Stimulated activated CD8-positive, alpha-beta memory T cell treated with anti-CD3 and anti-CD28 coated beads, Interleukin-7, amount 100 ng/mL, for 1 hour (primary cell): ENCODE measurements at regions not wholly inside any gene's neighbourhood (a gene's known extent, or its start where the extent isn't known, plus 50 kb on each side); places are given as distances from the start of the nearest gene placed in this dataset.

ENCODE experiments used
- DNase-seq, 2 donors: peaks; one replicate each; pipeline ENCODE4 v3.0.0-alpha.2; 2020; ENCODE audit warnings: low read depth in 2 of 2

GRCh38 chr18:73244401-73244800, 376.6 kb upstream of the NETO1 start:
- DNase-seq = no peak

DNA sequence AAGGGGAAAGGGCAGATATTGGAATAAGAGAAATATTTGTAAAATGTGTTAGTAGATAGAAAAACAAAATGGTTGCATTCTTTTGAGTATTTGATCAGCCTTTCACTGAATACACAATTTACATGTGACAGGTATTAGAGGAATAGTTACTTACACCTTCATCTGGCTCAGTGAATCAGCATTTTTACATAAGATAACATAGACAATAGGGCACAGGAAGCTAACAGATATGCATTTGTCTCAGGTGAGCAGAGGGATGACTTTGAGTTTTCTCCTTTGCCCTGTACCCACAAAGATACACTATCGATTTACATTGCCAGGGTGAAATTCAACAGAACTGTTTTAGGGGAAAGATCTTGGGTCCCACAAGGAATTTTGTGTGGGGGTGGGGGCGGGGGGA, 373.1 kb upstream of the NETO1 start:
- DNase-seq = no peak

GRCh38 chr18:73235921-73236320, 368.1 kb upstream of the NETO1 start:
- no peak for DNase-seq

DNA sequence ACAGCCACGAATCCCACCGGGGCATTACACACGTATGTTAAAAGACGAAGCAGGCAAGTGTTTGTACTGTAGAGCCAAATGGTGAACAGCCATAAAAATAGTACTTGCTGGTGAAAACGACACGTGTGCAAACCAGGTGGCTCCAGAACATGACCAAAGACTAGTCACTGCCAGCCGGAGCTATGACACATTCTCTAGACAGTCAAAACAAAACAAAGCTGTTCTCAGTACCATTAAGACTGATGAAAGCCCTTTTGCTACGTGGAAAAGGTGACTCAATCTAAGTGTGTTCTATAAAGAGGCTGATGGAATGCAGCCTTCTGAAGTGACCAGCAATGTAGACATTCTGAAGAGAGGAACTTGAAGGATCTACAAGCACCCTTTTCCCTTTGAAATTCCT, 367.7 kb upstream of the NETO1 start:
- DNase-seq = no peak

DNA sequence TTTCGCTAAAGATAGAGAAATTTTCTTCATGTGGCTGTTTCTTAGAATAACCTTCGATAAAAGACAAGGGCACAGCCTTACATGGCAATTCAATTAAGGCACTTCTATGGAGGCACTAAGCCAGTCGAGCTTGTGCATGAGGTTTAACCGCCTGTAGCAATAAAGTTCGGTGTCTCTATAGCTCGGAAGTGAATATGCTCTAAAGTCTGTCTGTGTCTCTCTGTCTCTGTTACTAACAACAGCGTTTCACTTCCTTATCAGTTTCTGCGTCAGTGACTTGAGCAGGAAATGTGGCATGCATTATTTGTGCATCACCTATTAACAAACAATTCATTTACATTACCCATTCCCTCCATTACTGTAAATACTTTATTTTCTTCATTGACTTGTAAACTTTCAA, 365.1 kb upstream of the NETO1 start:
- DNase-seq = no peak

DNA sequence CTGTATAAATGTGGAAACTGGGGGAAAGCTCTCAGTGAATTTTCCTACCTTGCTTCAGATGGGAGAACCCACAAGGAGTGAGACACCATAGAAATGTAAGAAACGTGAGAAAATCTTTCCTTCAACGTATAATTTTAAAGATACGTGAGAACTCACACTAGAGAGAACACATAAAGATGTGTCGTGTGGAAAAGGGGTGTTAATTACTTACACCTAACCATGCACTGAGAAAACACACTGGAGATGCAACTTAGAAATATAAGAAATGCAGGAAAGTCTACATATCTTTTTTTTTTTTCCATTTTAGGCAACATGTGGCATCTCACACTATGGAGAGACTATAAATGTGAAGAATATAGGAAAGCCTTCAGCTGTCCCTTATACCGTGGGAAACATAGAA, 352.9 kb upstream of the NETO1 start:
- no peak for DNase-seq

DNA sequence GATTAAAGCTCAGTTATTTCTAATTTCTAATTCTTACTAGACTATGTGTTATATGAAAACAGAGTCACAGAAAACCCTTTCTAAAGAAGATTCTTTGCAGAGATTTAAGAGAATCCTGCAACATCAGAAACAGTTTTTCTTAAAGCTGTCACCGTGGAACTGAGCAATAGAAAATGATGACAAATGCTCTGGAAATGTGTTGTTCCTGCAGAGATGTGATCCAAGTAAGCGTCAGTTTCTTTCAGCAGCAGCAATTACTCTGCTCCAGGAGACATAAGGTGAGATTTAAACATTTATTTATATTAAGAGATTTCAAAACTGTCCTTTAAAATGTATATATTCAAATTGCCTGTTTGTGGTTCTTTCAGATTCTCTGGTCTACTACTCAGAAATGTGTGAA, 350.5 kb upstream of the NETO1 start:
- DNase-seq = no peak

DNA sequence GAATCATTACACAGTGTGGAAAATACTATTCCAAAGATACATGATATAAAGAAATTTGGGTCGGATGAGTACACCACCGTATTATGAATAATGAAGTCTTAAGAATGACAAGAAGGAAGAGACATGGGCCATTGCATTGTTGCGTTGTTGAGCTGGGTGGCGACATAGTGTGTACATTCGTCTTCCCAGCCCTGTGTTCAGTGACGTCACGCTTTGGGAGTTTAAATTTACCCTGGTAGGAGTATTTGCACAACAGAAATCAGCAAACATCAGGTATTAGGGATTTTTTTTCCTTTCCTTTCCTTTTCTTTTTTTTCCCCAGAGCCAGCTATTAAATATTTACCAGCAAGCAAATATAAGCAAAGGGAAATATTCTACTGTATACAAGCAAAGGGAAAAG, 347.2 kb upstream of the NETO1 start:
- no peak for DNase-seq

GRCh38 chr18:73212442-73212841, 344.7 kb upstream of the NETO1 start:
- no peak for DNase-seq

GRCh38 chr18:73201940-73202339, 334.2 kb upstream of the NETO1 start:
- no peak for DNase-seq

- no peak for DNase-seq
Measured at GRCh38 chr18:73199151-73199550, 331.4 kb upstream of the NETO1 start.

- DNase-seq = no peak
Measured at GRCh38 chr18:73189718-73190117, 321.9 kb upstream of the NETO1 start.

- no peak for DNase-seq
Measured at GRCh38 chr18:73168236-73168635, 300.4 kb upstream of the NETO1 start.

GRCh38 chr18:73164430-73164829, 296.6 kb upstream of the NETO1 start:
- DNase-seq = no peak

DNA sequence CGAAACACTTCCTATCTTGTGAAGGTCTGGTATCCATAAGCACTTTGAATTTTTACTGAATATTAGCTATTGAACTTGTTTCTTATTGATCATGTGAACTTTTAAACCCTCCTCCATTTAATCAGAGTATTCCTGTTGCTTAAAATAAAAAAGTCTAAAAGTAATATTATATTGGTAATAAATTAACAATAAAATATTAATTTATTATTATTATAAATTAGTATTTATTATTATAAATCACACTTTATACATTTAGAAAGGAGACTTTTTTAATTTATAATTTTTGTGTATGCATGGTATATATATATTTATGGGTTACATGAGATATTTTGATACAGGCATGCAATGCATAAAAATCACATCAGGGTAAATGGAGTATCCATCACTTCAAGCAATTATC, 295.4 kb upstream of the NETO1 start:
- no peak for DNase-seq

DNA sequence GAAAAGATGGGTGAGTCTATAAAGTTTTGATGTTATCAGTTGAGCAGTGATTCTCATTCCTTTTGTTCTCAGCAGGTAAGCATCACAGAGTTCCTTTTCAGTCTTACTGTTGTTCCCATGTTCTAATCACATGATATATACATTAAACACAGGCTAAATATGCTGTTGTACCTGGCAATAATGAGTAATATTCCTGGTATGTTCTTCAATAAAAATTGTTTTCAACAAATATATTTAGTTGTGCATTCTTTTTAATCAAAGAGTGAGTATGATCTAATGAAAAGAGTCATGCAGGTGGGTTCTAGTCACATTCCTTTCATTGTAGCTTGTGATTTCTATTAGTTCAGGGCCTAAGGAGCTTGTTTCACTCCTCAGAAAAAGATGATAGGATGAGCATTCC, 288.3 kb upstream of the NETO1 start:
- DNase-seq = no peak

DNA sequence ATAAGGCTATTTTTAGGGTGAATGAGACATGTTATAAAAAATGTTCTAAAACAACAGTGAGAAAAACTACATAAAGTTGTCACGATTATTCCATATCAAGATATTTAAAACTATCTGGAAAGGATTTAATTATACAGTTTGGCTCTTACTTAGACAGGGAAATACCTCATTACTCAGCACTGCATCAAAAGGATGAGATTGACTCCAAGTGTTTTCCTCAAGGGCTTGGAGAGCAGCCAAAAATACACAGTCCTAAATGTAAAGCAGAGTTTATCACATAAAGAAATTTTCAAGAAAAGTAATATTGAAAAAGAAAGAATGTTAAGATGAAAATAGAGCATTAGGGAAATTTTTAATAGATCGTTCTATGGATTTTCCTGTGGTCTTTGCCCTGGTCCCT, 285.5 kb upstream of the NETO1 start:
- no peak for DNase-seq

- DNase-seq = no peak
Measured at GRCh38 chr18:73151086-73151485, 283.3 kb upstream of the NETO1 start.

DNA sequence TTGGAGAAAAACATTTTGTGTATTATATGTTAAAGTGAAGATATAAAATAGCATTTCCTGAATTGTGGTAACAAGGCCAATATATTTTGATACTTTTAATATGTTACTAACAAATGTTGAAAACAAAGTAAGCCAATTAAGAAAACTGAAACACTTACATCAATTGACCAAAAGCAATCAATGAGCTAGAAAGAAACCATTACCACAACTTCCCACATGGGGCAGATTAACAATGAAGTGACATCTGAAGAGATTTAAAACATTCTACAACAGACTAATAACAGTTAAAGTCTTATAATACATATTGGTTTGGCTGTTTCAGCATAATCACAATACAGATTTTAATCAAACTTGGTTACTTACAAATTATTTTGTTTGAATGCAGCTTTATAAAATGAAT, 282.4 kb upstream of the NETO1 start:
- no peak for DNase-seq

- DNase-seq = no peak
Measured at GRCh38 chr18:73147590-73147989, 279.8 kb upstream of the NETO1 start.

DNA sequence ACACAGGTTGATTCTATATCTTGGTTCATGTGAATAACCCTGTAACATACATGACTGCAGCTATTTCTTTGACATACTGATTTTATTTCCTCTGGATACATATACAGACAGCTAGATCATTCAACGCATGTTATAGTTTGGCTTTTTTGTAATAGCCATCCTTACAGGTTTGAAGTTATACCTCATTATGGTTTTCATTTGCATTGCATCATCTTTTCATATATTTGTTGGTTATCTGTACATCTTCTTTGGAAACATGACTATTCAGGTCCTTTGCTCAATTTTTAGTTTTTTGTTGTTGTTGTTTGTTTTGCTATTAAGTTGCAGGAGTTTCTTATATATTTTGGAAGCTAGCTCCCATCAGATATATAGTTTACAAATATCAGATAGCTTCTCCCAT, 276.2 kb upstream of the NETO1 start:
- DNase-seq = no peak

DNA sequence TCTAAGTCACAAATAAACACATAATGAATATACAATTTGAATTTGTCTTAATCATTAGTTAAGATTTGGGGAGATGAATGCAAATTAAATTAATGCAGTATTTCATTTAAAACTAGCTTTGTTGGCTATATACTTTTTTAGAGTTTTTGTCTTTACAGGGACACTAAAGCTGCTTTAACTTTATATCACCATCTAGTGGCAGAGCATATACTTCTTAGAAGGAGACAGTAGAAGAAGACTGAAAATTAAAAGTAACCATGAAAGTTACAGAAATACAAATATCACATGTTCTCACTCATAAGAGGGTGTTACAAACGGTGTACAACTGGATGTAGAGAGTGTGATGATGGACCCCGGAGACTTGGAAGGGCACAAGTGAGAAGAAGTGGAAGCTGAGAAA, 268.3 kb upstream of the NETO1 start:
- no peak for DNase-seq

- DNase-seq = no peak
Measured at GRCh38 chr18:73124175-73124574, 256.4 kb upstream of the NETO1 start.

GRCh38 chr18:73121207-73121606, 253.4 kb upstream of the NETO1 start:
- DNase-seq = no peak

DNA sequence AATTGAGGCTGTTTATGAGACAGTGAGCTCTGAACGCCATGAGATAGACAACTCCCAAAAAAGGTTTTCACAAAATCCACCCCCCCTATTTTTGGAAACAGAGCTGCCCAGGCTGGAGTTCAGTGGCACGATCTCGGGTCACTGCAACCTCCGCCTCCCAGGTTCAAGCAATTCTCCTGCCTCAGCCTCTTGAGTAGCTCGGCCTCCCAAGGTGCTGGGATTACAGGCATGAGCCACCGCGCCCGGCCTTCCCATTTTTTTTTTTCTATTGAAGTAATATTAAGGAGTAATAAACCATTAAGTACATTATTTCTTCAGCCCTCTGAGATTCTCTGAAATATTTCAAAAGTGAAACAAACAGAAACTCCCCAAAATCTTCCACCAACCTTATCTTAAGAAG, 252.8 kb upstream of the NETO1 start:
- DNase-seq = no peak
